DND-41 (cell line): ENCODE measurements at regions not wholly inside any gene's neighbourhood (a gene's known extent, or its start where the extent isn't known, plus 50 kb on each side); places are given as distances from the start of the nearest gene placed in this dataset.

Experiments
- ATAC-seq: fragments of 200-7000 bp; cut with Tn5 transposase; 3 replicates; pipeline ENCODE4 v1.9.1; 2021; ENCODE audit warnings: low read depth; ENCODE audit not compliant: insufficient read depth
- DNase-seq: peaks from one replicate; pipeline ENCODE4 v3.0.0-alpha.2; 2020
- H2AFZ ChIP-seq: 2 replicates; pipeline ENCODE4 v1.6.0; 2012; ENCODE audit warnings: low read depth, low read length
- H3K27ac ChIP-seq: 2 replicates; pipeline ENCODE4 v1.5.1; 2012; ENCODE audit warnings: low read length, inconsistent platforms
- H3K27me3 ChIP-seq: fragments of 200-600 bp; sonication (generic); 2 replicates; pipeline ENCODE4 v1.6.0; 2012; ENCODE audit warnings: low read length, mild to moderate bottlenecking, inconsistent platforms; ENCODE audit not compliant: insufficient read depth, poor library complexity
- H3K36me3 ChIP-seq: 2 replicates; pipeline ENCODE4 v1.5.1; 2012; ENCODE audit warnings: low read length, inconsistent platforms; ENCODE audit not compliant: insufficient read depth
- H3K4me1 ChIP-seq: 2 replicates; pipeline ENCODE4 v1.5.1; 2012; ENCODE audit warnings: mild to moderate bottlenecking, low read length; ENCODE audit not compliant: insufficient read depth
- H3K4me2 ChIP-seq: 2 replicates; pipeline ENCODE4 v1.6.0; 2012; ENCODE audit warnings: mild to moderate bottlenecking, moderate library complexity, low read length, inconsistent platforms; ENCODE audit not compliant: insufficient read depth
- H3K4me3 ChIP-seq, 2 experiments: fragments of 200-600 bp in 1 of 2; shearing (Covaris generic) in 1 of 2; 2 replicates each; pipeline ENCODE4 v1.5.1; 2012 to 2016; ENCODE audit warnings: inconsistent platforms in 2 of 2, low read length in 2 of 2, mild to moderate bottlenecking in 2 of 2, low read depth in 1 of 2, moderate library complexity in 1 of 2
- H3K79me2 ChIP-seq: 2 replicates; pipeline ENCODE4 v1.6.0; 2012; ENCODE audit warnings: low read length, inconsistent platforms; ENCODE audit not compliant: insufficient read depth
- H3K9ac ChIP-seq: 2 replicates; pipeline ENCODE4 v1.6.0; 2012; ENCODE audit warnings: low read depth, mild to moderate bottlenecking, inconsistent platforms, low read length, moderate library complexity
- H3K9me3 ChIP-seq: 2 replicates; pipeline ENCODE4 v1.5.1; 2012; ENCODE audit warnings: low read length, moderate library complexity, mild to moderate bottlenecking, inconsistent platforms; ENCODE audit not compliant: insufficient read depth, severe bottlenecking
- H4K20me1 ChIP-seq: 2 replicates; pipeline ENCODE4 v1.6.0; 2012; ENCODE audit warnings: low read length; ENCODE audit not compliant: insufficient read depth
- CTCF ChIP-seq: IDR thresholded peaks from 2 replicates; pipeline ENCODE4 v1.5.1; 2012; ENCODE audit warnings: borderline replicate concordance, low read length, moderate library complexity, mild to moderate bottlenecking; ENCODE audit not compliant: poor library complexity, severe bottlenecking; ENCODE audit errors: extremely low read depth
- EZH2 ChIP-seq: IDR thresholded peaks from 3 replicates; pipeline ENCODE4 v1.6.1; 2012; ENCODE audit warnings: borderline replicate concordance, low read depth, mild to moderate bottlenecking, moderate library complexity, low read length, inconsistent platforms; ENCODE audit not compliant: severe bottlenecking

GRCh38 chr11:134781380-134781866 lies 369.4 kb upstream of the B3GAT1 start:
- no peaks in the 10 kb centered on the region for H3K4me1 ChIP-seq
- no peak overlapping the region for H3K9ac ChIP-seq
- ATAC-seq (no peak), DNase-seq (no peak)
- TF ChIP-seq CTCF (no peak), EZH2 (no peak)
- peaks cover 5% of the 10 kb centered on the region for H3K36me3 ChIP-seq
- H3K4me3 ChIP-seq = no peak overlapping the region
- no peaks in the 10 kb centered on the region for H3K27me3 ChIP-seq
- no peaks in the 10 kb centered on the region for H3K9me3 ChIP-seq
- no peak overlapping the region for H3K27ac ChIP-seq
- no peak overlapping the region for H3K4me2 ChIP-seq
- H4K20me1 ChIP-seq = no peaks in the 10 kb centered on the region
- H2AFZ ChIP-seq = no peak overlapping the region
- peaks cover 8% of the 10 kb centered on the region; the same call in 1 of the 2 replicates for H3K79me2 ChIP-seq

GRCh38 chr11:134780486-134781147 lies 368.6 kb upstream of the B3GAT1 start:
- Histone ChIP-seq H3K79me2 (peaks cover 8% of the 10 kb centered on the region; the same call in 1 of the 2 replicates), H3K4me3 (no peak overlapping the region), H3K9ac (no peak overlapping the region), H3K4me1 (no peaks in the 10 kb centered on the region), H4K20me1 (no peaks in the 10 kb centered on the region), H3K27me3 (no peaks in the 10 kb centered on the region), H3K27ac (no peak overlapping the region), H3K4me2 (no peak overlapping the region), H3K36me3 (peaks cover 5% of the 10 kb centered on the region), H2AFZ (no peak overlapping the region; the same call in 1 of the 2 replicates), H3K9me3 (no peaks in the 10 kb centered on the region)
- no peak for ATAC-seq
- no peak for DNase-seq
- TF ChIP-seq CTCF (no peak), EZH2 (no peak)

- no peak overlapping the region for H2AFZ ChIP-seq
- H3K4me2 ChIP-seq = no peak overlapping the region
- no peak overlapping the region for H3K27ac ChIP-seq
- peaks cover 5% of the 10 kb centered on the region for H3K36me3 ChIP-seq
- H4K20me1 ChIP-seq = no peaks in the 10 kb centered on the region
- H3K9ac ChIP-seq = no peak overlapping the region
- H3K4me3 ChIP-seq = no peak overlapping the region
- no peak for ATAC-seq
- no peaks in the 10 kb centered on the region for H3K27me3 ChIP-seq
- no peaks in the 10 kb centered on the region for H3K9me3 ChIP-seq
- no peaks in the 10 kb centered on the region for H3K4me1 ChIP-seq
- H3K79me2 ChIP-seq = peaks cover 8% of the 10 kb centered on the region; the same call in 1 of the 2 replicates
- TF ChIP-seq CTCF (no peak), EZH2 (no peak)
- no peak for DNase-seq
These were observed 367.1 kb upstream of the B3GAT1 start for GRCh38 chr11:134779179-134779578.

- peaks cover 16% of the 10 kb centered on the region for H3K9me3 ChIP-seq
These were observed 356.4 kb upstream of the B3GAT1 start for GRCh38 chr11:134768463-134768862.

More at GRCh38 chr11:134768463-134768862, 356.4 kb upstream of the B3GAT1 start:
- Histone ChIP-seq H3K36me3 (peaks cover 44% of the 10 kb centered on the region), H3K27me3 (no peaks in the 10 kb centered on the region), H2AFZ (no peak overlapping the region), H4K20me1 (no peaks in the 10 kb centered on the region), H3K27ac (no peak overlapping the region), H3K9ac (no peak overlapping the region), H3K4me3 (no peak overlapping the region), H3K4me1 (peaks cover 16% of the 10 kb centered on the region), H3K4me2 (no peak overlapping the region), H3K79me2 (peaks cover 31% of the 10 kb centered on the region)
- ATAC-seq = no peak
- no peak for TF ChIP-seq CTCF
- no peak for TF ChIP-seq EZH2
- DNase-seq = no peak
